Fibroblast of skin of left quadriceps (primary cell): ENCODE measurements at regions not wholly inside any gene's neighbourhood (a gene's known extent, or its start where the extent isn't known, plus 50 kb on each side); places are given as distances from the start of the nearest gene placed in this dataset.

ENCODE experiments used
- DNase-seq, 2 experiments: peaks; one replicate each; pipeline ENCODE4 v3.0.0-alpha.2; 2013; ENCODE audit warnings: low read depth in 2 of 2

GRCh38 chr3:27591312-27592210 lies 107.4 kb upstream of the SLC4A7 start:
- no peak for DNase-seq

GRCh38 chr3:27590437-27591298 lies 106.5 kb upstream of the SLC4A7 start:
- peak in 1 of 2 experiments; percentile 28 for DNase-seq

GRCh38 chr3:27589795-27590194 lies 105.6 kb upstream of the SLC4A7 start:
- DNase-seq = peak in 1 of 2 experiments; percentile 34

GRCh38 chr3:27585429-27585828 lies 101.2 kb upstream of the SLC4A7 start:
- no peak for DNase-seq

GRCh38 chr3:27584874-27585273 lies 100.7 kb upstream of the SLC4A7 start:
- DNase-seq = no peak

GRCh38 chr3:27581852-27582251 lies 97.7 kb upstream of the SLC4A7 start:
- DNase-seq = no peak

- DNase-seq = no peak
Observed at GRCh38 chr3:27578032-27578431, 93.8 kb upstream of the SLC4A7 start.

GRCh38 chr3:27577504-27577903 lies 93.3 kb upstream of the SLC4A7 start:
- no peak for DNase-seq

GRCh38 chr3:27576171-27576570 lies 92.0 kb upstream of the SLC4A7 start:
- DNase-seq = no peak

- no peak for DNase-seq
Observed at GRCh38 chr3:27575499-27575898, 91.3 kb upstream of the SLC4A7 start.

- no peak for DNase-seq
Observed at GRCh38 chr3:27574438-27574795, 90.2 kb upstream of the SLC4A7 start.

- no peak for DNase-seq
Observed at GRCh38 chr3:27573780-27574437, 89.7 kb upstream of the SLC4A7 start.

GRCh38 chr3:27573138-27573537 lies 89.0 kb upstream of the SLC4A7 start:
- DNase-seq = no peak

GRCh38 chr3:27571345-27571744 lies 87.2 kb upstream of the SLC4A7 start:
- DNase-seq = no peak

GRCh38 chr3:27570421-27571106 lies 86.4 kb upstream of the SLC4A7 start:
- DNase-seq = no peak

- DNase-seq = peak in 1 of 2 experiments; percentile 42
Observed at GRCh38 chr3:27568393-27568792, 84.2 kb upstream of the SLC4A7 start.

GRCh38 chr3:27567251-27567650 lies 83.1 kb upstream of the SLC4A7 start:
- DNase-seq = no peak

- DNase-seq = no peak
Observed at GRCh38 chr3:27565201-27565852, 81.1 kb upstream of the SLC4A7 start.

GRCh38 chr3:27561576-27561975 lies 77.4 kb upstream of the SLC4A7 start:
- no peak for DNase-seq

GRCh38 chr3:27560484-27561056 lies 76.4 kb upstream of the SLC4A7 start:
- no peak for DNase-seq

GRCh38 chr3:27559835-27560234 lies 75.7 kb upstream of the SLC4A7 start:
- peak; percentile 53 for DNase-seq
